ENCODE measurements at regions not wholly inside any gene's neighbourhood (a gene's known extent, or its start where the extent isn't known, plus 50 kb on each side); places are given as distances from the start of the nearest gene placed in this dataset.

DNA sequence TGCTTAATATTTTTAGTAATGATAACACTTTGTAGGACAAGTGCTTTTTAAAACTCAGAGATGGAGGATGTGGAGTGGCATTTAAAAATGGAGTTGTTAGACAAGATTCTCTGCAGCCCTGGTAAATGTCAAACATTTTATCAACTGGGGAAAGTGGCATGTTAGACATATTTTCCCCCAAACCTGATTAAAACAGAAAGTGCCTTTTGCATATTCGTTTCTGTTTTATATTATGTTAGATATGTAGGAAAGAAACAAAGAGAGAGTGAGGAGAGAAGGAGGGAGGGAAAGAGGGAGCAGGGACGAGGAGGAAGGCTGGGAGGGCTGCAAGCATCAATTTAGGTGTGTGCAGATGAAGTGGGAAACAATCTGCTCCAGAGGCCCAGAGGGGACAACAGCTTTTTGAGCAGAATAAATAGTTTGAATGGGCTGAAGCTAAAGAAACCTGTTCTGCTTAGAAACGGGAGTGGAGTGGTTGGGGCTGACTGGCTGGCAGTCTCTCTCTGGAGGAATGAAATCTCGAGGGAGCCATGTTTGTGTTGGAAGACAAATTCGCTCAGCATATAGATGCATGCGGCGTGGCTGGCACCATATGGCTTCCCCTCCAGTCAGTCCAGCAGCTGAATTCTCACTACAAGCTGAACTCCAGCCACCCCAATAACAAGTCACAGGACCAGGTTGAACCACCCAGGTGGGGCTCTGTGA, 502.2 kb downstream of the AJAP1 start:
- no peak for TF ChIP-seq POLR2A (IDR thresholded peaks at IDR 0.05)
- TF ChIP-seq, protein P1, sequence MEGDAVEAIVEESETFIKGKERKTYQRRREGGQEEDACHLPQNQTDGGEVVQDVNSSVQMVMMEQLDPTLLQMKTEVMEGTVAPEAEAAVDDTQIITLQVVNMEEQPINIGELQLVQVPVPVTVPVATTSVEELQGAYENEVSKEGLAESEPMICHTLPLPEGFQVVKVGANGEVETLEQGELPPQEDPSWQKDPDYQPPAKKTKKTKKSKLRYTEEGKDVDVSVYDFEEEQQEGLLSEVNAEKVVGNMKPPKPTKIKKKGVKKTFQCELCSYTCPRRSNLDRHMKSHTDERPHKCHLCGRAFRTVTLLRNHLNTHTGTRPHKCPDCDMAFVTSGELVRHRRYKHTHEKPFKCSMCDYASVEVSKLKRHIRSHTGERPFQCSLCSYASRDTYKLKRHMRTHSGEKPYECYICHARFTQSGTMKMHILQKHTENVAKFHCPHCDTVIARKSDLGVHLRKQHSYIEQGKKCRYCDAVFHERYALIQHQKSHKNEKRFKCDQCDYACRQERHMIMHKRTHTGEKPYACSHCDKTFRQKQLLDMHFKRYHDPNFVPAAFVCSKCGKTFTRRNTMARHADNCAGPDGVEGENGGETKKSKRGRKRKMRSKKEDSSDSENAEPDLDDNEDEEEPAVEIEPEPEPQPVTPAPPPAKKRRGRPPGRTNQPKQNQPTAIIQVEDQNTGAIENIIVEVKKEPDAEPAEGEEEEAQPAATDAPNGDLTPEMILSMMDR (IDR thresholded peaks at IDR 0.05 in 4 of 5, conservative IDR thresholded peaks at IDR 0.05 in 1 of 5), result no peak

Data from gastrocnemius medialis (tissue), 4 donors.